SK-N-SH (cell line): ENCODE measurements at regions not wholly inside any gene's neighbourhood (a gene's known extent, or its start where the extent isn't known, plus 50 kb on each side); places are given as distances from the start of the nearest gene placed in this dataset.

Experiments
- CTCF ChIP-seq: fragments of 200-600 bp; sonication (generic); IDR thresholded peaks from 2 replicates; pipeline ENCODE4 v1.6.1; 2017; ENCODE audit warnings: antibody characterized with exemption, mild to moderate bottlenecking, moderate library complexity
- EP300 ChIP-seq, 2 experiments: IDR thresholded peaks; 2 replicates each; pipeline versions ENCODE4 v1.4.0 to v1.6.1; 2012; ENCODE audit warnings: borderline replicate concordance in 1 of 2, low read depth in 1 of 2, low read length in 1 of 2
- EZH2phosphoT487 ChIP-seq: fragments of 200-600 bp; sonication (generic); IDR thresholded peaks from 2 replicates; pipeline ENCODE4 v1.6.1; 2017; ENCODE audit warnings: low read depth, mixed run types, mild to moderate bottlenecking, antibody characterized with exemption, moderate library complexity, borderline replicate concordance
- FOXM1 ChIP-seq: IDR thresholded peaks from 2 replicates; pipeline ENCODE4 v1.4.0; 2012; ENCODE audit warnings: low read depth, mild to moderate bottlenecking
- MAX ChIP-seq: IDR thresholded peaks from 2 replicates; pipeline ENCODE4 v1.4.0; 2012; ENCODE audit warnings: low read depth
- NFIC ChIP-seq: IDR thresholded peaks from 2 replicates; pipeline ENCODE4 v1.4.0; 2012; ENCODE audit warnings: borderline replicate concordance
- NRF1 ChIP-seq: IDR thresholded peaks from 2 replicates; pipeline ENCODE4 v1.6.1; 2012; ENCODE audit warnings: low read depth, mild to moderate bottlenecking, low read length
- REST ChIP-seq: IDR thresholded peaks from 2 replicates; pipeline ENCODE4 v1.6.1; 2012; ENCODE audit warnings: mild to moderate bottlenecking, low read depth, low read length, moderate library complexity
- RFX5 ChIP-seq: IDR thresholded peaks from 2 replicates; pipeline ENCODE4 v1.6.1; 2012; ENCODE audit warnings: mild to moderate bottlenecking, improper control_type of control experiment, low read length
- USF2 ChIP-seq: fragments of 150-350 bp; IDR thresholded peaks from 2 replicates; pipeline ENCODE4 v1.6.1; 2017; ENCODE audit warnings: antibody characterized with exemption, low read length, low read depth, borderline replicate concordance

GRCh38 chr1:25110485-25110884, 121.8 kb downstream of the SYF2 start:
- TF ChIP-seq EP300 (IDR thresholded peaks at IDR 0.05; ENCODE audit: borderline replicate concordance in 1 of 2, low read depth in 1 of 2, low read length in 1 of 2) (no peak), CTCF (no peak), NRF1 (no peak), EZH2phosphoT487 (no peak), FOXM1 (no peak), USF2 (no peak), REST (no peak), NFIC (no peak), RFX5 (no peak), MAX (no peak)
